A549 (cell line): ENCODE measurements at regions not wholly inside any gene's neighbourhood (a gene's known extent, or its start where the extent isn't known, plus 50 kb on each side); places are given as distances from the start of the nearest gene placed in this dataset.

ENCODE experiments used
- CHD2 ChIP-seq: fragments of 150-350 bp; IDR thresholded peaks from 2 replicates; pipeline ENCODE4 v1.6.1; 2014; ENCODE audit warnings: low read length; ENCODE audit not compliant: partially characterized antibody
- EP300 ChIP-seq, 2 experiments: fragments of >200 bp; sonication (Bioruptor Twin); formaldehyde crosslinking; IDR thresholded peaks; 2 replicates in 1 of 2; 3 replicates in 1 of 2; pipeline ENCODE4 v1.6.1; 2016 to 2017
- MYC ChIP-seq: IDR thresholded peaks from 2 replicates; pipeline ENCODE4 v1.6.1; 2012; ENCODE audit warnings: mild to moderate bottlenecking, inconsistent platforms, low read length, improper control_type of control experiment, borderline replicate concordance
- POLR2A ChIP-seq: IDR thresholded peaks from 2 replicates; pipeline ENCODE4 v1.6.1; 2012; ENCODE audit warnings: mild to moderate bottlenecking, low read length
- RARB ChIP-seq: fragments of 250-450 bp; sonication (Bioruptor Pico); IDR thresholded peaks from 2 replicates; pipeline ENCODE4 v1.8.0; 2021; ENCODE audit warnings: mild to moderate bottlenecking, moderate library complexity
- SMC3 ChIP-seq: fragments of >200 bp; sonication (Bioruptor Twin); formaldehyde crosslinking; IDR thresholded peaks from 3 replicates; pipeline ENCODE4 v1.6.1; 2018; ENCODE audit warnings: inconsistent platforms
- TF ChIP-seq, protein P1 (sequence below): fragments of >200 bp; sonication (Bioruptor Twin); formaldehyde crosslinking; IDR thresholded peaks from 3 replicates; pipeline ENCODE4 v1.5.1; 2016
- TF ChIP-seq, protein P2 (sequence below): fragments of 200-600 bp; sonication (generic); IDR thresholded peaks from 2 replicates; pipeline ENCODE4 v1.6.1; 2016; ENCODE audit warnings: antibody characterized with exemption, mild to moderate bottlenecking, moderate library complexity

DNA sequence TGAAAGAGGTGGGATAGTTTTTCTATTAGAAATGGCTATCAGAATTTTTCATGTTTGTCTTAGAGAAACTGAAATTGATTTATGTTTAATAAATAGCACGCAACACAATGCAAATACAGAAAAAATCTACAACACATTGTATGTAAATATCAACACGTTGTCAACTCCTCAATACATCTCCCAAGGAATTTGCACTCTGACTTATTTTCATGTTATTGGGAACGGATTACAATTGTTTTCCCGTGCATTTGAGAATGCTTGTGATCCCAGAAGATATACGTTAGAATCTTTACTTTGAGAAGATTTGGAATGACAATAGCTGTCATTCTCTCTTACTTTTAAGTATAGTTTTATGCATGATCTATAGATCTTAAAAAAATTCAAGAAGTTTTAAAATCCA, 313.8 kb upstream of the AKR1E2 start:
- TF ChIP-seq SMC3, result no peak
- TF ChIP-seq, protein P1, sequence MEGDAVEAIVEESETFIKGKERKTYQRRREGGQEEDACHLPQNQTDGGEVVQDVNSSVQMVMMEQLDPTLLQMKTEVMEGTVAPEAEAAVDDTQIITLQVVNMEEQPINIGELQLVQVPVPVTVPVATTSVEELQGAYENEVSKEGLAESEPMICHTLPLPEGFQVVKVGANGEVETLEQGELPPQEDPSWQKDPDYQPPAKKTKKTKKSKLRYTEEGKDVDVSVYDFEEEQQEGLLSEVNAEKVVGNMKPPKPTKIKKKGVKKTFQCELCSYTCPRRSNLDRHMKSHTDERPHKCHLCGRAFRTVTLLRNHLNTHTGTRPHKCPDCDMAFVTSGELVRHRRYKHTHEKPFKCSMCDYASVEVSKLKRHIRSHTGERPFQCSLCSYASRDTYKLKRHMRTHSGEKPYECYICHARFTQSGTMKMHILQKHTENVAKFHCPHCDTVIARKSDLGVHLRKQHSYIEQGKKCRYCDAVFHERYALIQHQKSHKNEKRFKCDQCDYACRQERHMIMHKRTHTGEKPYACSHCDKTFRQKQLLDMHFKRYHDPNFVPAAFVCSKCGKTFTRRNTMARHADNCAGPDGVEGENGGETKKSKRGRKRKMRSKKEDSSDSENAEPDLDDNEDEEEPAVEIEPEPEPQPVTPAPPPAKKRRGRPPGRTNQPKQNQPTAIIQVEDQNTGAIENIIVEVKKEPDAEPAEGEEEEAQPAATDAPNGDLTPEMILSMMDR, result no peak
- no peak for TF ChIP-seq POLR2A
- no peak for TF ChIP-seq EP300 (IDR thresholded peaks at IDR 0.05)
- TF ChIP-seq RARB (CRISPR knock-in tag), result no peak
- TF ChIP-seq MYC, result no peak
- TF ChIP-seq, protein P2, sequence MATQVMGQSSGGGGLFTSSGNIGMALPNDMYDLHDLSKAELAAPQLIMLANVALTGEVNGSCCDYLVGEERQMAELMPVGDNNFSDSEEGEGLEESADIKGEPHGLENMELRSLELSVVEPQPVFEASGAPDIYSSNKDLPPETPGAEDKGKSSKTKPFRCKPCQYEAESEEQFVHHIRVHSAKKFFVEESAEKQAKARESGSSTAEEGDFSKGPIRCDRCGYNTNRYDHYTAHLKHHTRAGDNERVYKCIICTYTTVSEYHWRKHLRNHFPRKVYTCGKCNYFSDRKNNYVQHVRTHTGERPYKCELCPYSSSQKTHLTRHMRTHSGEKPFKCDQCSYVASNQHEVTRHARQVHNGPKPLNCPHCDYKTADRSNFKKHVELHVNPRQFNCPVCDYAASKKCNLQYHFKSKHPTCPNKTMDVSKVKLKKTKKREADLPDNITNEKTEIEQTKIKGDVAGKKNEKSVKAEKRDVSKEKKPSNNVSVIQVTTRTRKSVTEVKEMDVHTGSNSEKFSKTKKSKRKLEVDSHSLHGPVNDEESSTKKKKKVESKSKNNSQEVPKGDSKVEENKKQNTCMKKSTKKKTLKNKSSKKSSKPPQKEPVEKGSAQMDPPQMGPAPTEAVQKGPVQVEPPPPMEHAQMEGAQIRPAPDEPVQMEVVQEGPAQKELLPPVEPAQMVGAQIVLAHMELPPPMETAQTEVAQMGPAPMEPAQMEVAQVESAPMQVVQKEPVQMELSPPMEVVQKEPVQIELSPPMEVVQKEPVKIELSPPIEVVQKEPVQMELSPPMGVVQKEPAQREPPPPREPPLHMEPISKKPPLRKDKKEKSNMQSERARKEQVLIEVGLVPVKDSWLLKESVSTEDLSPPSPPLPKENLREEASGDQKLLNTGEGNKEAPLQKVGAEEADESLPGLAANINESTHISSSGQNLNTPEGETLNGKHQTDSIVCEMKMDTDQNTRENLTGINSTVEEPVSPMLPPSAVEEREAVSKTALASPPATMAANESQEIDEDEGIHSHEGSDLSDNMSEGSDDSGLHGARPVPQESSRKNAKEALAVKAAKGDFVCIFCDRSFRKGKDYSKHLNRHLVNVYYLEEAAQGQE, result no peak
- no peak for TF ChIP-seq CHD2
